OCI-LY7 (cell line): ENCODE measurements at regions not wholly inside any gene's neighbourhood (a gene's known extent, or its start where the extent isn't known, plus 50 kb on each side); places are given as distances from the start of the nearest gene placed in this dataset.

Experiments
- EZH2phosphoT487 ChIP-seq: fragments of 200-600 bp; sonication (generic); IDR thresholded peaks from 2 replicates; pipeline ENCODE4 v1.6.1; 2018; ENCODE audit warnings: low read depth, borderline replicate concordance, mild to moderate bottlenecking, mixed run types, antibody characterized with exemption, low read length, moderate library complexity, mixed read lengths
- TF ChIP-seq, protein P1 (sequence below): fragments of 200-600 bp; sonication (generic); conservative IDR thresholded peaks from 2 replicates; pipeline ENCODE4 v1.5.1; 2014; ENCODE audit warnings: mild to moderate bottlenecking, antibody characterized with exemption, low read length, moderate library complexity, mixed read lengths

DNA sequence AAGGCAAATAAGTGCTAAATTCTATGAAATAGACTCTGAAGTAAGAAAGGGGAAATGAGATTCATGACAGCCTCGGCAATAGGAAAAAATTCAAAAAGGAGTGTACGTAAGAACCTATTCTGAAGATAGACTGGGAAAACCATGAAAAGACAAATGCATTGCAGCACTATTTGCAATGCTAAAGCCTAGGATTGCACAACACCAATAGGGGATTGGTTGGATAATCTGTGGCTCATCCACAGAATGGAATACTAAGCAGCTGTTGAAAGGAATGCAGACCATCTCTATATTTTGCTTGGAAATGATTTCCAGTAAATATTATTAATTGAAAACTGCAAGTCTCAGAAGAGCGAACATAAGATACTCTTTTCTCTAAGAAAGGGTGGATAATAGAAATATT lies 91.7 kb upstream of the CLMP start:
- TF ChIP-seq, protein P1, sequence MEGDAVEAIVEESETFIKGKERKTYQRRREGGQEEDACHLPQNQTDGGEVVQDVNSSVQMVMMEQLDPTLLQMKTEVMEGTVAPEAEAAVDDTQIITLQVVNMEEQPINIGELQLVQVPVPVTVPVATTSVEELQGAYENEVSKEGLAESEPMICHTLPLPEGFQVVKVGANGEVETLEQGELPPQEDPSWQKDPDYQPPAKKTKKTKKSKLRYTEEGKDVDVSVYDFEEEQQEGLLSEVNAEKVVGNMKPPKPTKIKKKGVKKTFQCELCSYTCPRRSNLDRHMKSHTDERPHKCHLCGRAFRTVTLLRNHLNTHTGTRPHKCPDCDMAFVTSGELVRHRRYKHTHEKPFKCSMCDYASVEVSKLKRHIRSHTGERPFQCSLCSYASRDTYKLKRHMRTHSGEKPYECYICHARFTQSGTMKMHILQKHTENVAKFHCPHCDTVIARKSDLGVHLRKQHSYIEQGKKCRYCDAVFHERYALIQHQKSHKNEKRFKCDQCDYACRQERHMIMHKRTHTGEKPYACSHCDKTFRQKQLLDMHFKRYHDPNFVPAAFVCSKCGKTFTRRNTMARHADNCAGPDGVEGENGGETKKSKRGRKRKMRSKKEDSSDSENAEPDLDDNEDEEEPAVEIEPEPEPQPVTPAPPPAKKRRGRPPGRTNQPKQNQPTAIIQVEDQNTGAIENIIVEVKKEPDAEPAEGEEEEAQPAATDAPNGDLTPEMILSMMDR = no peak
- TF ChIP-seq EZH2phosphoT487 = no peak
